HepG2 (cell line): ENCODE measurements at regions not wholly inside any gene's neighbourhood (a gene's known extent, or its start where the extent isn't known, plus 50 kb on each side); places are given as distances from the start of the nearest gene placed in this dataset.

Experiments used
- DR1 ChIP-seq: sonication (generic); formaldehyde crosslinking; IDR thresholded peaks from 2 replicates; pipeline ENCODE4 v1.8.0; 2021; ENCODE audit warnings: mild to moderate bottlenecking, missing genetic modification reagents, inconsistent platforms
- EEA1 ChIP-seq: sonication (generic); formaldehyde crosslinking; IDR thresholded peaks from 2 replicates; pipeline ENCODE4 v1.5.1; 2020; ENCODE audit warnings: mild to moderate bottlenecking, missing genetic modification reagents, borderline replicate concordance
- FOXP4 ChIP-seq: sonication (generic); formaldehyde crosslinking; IDR thresholded peaks from 2 replicates; pipeline ENCODE4 v1.4.0; 2020; ENCODE audit warnings: missing genetic modification reagents
- JARID2 ChIP-seq: sonication (generic); formaldehyde crosslinking; IDR thresholded peaks from 2 replicates; pipeline ENCODE4 v1.8.1; 2023; ENCODE audit warnings: missing genetic modification reagents, inconsistent platforms; ENCODE audit not compliant: insufficient replicate concordance
- KLF9 ChIP-seq: IDR thresholded peaks from 2 replicates; pipeline ENCODE4 v1.6.1; 2016; ENCODE audit warnings: low read depth
- MED13 ChIP-seq: sonication (generic); formaldehyde crosslinking; IDR thresholded peaks from 2 replicates; pipeline ENCODE4 v1.5.0; 2020; ENCODE audit warnings: missing genetic modification reagents
- MIER3 ChIP-seq: IDR thresholded peaks from 2 replicates; pipeline ENCODE4 v1.6.1; 2016; ENCODE audit warnings: missing compliant biosample characterization, borderline replicate concordance
- NFE2 ChIP-seq: sonication (generic); formaldehyde crosslinking; IDR thresholded peaks from 2 replicates; pipeline ENCODE4 v1.4.0; 2020; ENCODE audit warnings: missing genetic modification reagents
- PHF21A ChIP-seq: sonication (generic); formaldehyde crosslinking; IDR thresholded peaks from 2 replicates; pipeline ENCODE4 v1.5.0; 2020; ENCODE audit warnings: mild to moderate bottlenecking, missing genetic modification reagents
- RCOR2 ChIP-seq: IDR thresholded peaks from 2 replicates; pipeline ENCODE4 v1.6.1; 2016; ENCODE audit warnings: missing biosample characterization, missing genetic modification reagents
- TAF1 ChIP-seq: sonication (generic); formaldehyde crosslinking; IDR thresholded peaks from 2 replicates; pipeline ENCODE4 v1.4.0; 2020; ENCODE audit warnings: missing genetic modification reagents
- TARDBP ChIP-seq: sonication (generic); formaldehyde crosslinking; IDR thresholded peaks from 2 replicates; pipeline ENCODE4 v1.8.0; 2022; ENCODE audit warnings: mild to moderate bottlenecking, missing genetic modification reagents
- ZFP36L2 ChIP-seq: sonication (generic); formaldehyde crosslinking; IDR thresholded peaks from 2 replicates; pipeline ENCODE4 v1.4.0; 2020; ENCODE audit warnings: missing genetic modification reagents
- ZNF260 ChIP-seq: sonication (generic); formaldehyde crosslinking; IDR thresholded peaks from 2 replicates; pipeline ENCODE4 v1.4.0; 2020; ENCODE audit warnings: missing genetic modification reagents, low read depth, mild to moderate bottlenecking, borderline replicate concordance
- ZNF605 ChIP-seq: sonication (generic); formaldehyde crosslinking; IDR thresholded peaks from 2 replicates; pipeline ENCODE4 v1.8.0; 2022; ENCODE audit warnings: mild to moderate bottlenecking, missing genetic modification reagents
- ZNF747 ChIP-seq: sonication (generic); formaldehyde crosslinking; IDR thresholded peaks from 2 replicates; pipeline ENCODE4 v1.8.1; 2023; ENCODE audit warnings: missing genetic modification reagents, mild to moderate bottlenecking, borderline replicate concordance
- TF ChIP-seq, protein P1 (sequence below): sonication (generic); formaldehyde crosslinking; IDR thresholded peaks from 2 replicates; pipeline ENCODE4 v1.8.0; 2022; ENCODE audit warnings: mild to moderate bottlenecking, missing genetic modification reagents, moderate library complexity
- TF ChIP-seq, protein P2 (sequence below): sonication (generic); formaldehyde crosslinking; conservative IDR thresholded peaks from 2 replicates; pipeline ENCODE4 v1.4.0; 2020; ENCODE audit warnings: mild to moderate bottlenecking, missing genetic modification reagents, moderate library complexity
- TF ChIP-seq, protein P3 (sequence below): sonication (generic); formaldehyde crosslinking; conservative IDR thresholded peaks from 2 replicates; pipeline ENCODE4 v1.8.0; 2022; ENCODE audit warnings: missing genetic modification reagents
- TF ChIP-seq, protein P4 (sequence below): sonication (generic); formaldehyde crosslinking; IDR thresholded peaks from 2 replicates; pipeline ENCODE4 v1.9.0; 2021; ENCODE audit warnings: missing genetic modification reagents, mild to moderate bottlenecking, borderline replicate concordance

- no peak for TF ChIP-seq DR1 (CRISPR knock-in tag)
- no peak for TF ChIP-seq ZNF260 (CRISPR knock-in tag)
- TF ChIP-seq, protein P1, sequence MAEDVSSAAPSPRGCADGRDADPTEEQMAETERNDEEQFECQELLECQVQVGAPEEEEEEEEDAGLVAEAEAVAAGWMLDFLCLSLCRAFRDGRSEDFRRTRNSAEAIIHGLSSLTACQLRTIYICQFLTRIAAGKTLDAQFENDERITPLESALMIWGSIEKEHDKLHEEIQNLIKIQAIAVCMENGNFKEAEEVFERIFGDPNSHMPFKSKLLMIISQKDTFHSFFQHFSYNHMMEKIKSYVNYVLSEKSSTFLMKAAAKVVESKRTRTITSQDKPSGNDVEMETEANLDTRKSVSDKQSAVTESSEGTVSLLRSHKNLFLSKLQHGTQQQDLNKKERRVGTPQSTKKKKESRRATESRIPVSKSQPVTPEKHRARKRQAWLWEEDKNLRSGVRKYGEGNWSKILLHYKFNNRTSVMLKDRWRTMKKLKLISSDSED = no peak
- no peak for TF ChIP-seq MIER3
- TF ChIP-seq ZNF747 (CRISPR knock-in tag) = no peak
- peak; percentile 54; the same call in 1 of the 2 replicates for TF ChIP-seq PHF21A (CRISPR knock-in tag)
- peak; percentile 80 for TF ChIP-seq TARDBP (CRISPR knock-in tag)
- TF ChIP-seq, protein P2, sequence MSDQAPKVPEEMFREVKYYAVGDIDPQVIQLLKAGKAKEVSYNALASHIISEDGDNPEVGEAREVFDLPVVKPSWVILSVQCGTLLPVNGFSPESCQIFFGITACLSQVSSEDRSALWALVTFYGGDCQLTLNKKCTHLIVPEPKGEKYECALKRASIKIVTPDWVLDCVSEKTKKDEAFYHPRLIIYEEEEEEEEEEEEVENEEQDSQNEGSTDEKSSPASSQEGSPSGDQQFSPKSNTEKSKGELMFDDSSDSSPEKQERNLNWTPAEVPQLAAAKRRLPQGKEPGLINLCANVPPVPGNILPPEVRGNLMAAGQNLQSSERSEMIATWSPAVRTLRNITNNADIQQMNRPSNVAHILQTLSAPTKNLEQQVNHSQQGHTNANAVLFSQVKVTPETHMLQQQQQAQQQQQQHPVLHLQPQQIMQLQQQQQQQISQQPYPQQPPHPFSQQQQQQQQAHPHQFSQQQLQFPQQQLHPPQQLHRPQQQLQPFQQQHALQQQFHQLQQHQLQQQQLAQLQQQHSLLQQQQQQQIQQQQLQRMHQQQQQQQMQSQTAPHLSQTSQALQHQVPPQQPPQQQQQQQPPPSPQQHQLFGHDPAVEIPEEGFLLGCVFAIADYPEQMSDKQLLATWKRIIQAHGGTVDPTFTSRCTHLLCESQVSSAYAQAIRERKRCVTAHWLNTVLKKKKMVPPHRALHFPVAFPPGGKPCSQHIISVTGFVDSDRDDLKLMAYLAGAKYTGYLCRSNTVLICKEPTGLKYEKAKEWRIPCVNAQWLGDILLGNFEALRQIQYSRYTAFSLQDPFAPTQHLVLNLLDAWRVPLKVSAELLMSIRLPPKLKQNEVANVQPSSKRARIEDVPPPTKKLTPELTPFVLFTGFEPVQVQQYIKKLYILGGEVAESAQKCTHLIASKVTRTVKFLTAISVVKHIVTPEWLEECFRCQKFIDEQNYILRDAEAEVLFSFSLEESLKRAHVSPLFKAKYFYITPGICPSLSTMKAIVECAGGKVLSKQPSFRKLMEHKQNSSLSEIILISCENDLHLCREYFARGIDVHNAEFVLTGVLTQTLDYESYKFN = peak; percentile 96
- TF ChIP-seq, protein P3, sequence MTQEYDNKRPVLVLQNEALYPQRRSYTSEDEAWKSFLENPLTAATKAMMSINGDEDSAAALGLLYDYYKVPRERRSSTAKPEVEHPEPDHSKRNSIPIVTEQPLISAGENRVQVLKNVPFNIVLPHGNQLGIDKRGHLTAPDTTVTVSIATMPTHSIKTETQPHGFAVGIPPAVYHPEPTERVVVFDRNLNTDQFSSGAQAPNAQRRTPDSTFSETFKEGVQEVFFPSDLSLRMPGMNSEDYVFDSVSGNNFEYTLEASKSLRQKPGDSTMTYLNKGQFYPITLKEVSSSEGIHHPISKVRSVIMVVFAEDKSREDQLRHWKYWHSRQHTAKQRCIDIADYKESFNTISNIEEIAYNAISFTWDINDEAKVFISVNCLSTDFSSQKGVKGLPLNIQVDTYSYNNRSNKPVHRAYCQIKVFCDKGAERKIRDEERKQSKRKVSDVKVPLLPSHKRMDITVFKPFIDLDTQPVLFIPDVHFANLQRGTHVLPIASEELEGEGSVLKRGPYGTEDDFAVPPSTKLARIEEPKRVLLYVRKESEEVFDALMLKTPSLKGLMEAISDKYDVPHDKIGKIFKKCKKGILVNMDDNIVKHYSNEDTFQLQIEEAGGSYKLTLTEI (CRISPR knock-in tag) = no peak
- TF ChIP-seq, protein P4, sequence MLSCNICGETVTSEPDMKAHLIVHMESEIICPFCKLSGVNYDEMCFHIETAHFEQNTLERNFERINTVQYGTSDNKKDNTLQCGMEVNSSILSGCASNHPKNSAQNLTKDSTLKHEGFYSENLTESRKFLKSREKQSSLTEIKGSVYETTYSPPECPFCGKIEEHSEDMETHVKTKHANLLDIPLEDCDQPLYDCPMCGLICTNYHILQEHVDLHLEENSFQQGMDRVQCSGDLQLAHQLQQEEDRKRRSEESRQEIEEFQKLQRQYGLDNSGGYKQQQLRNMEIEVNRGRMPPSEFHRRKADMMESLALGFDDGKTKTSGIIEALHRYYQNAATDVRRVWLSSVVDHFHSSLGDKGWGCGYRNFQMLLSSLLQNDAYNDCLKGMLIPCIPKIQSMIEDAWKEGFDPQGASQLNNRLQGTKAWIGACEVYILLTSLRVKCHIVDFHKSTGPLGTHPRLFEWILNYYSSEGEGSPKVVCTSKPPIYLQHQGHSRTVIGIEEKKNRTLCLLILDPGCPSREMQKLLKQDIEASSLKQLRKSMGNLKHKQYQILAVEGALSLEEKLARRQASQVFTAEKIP = no peak
- no peak for TF ChIP-seq NFE2 (CRISPR knock-in tag)
- no peak for TF ChIP-seq JARID2 (CRISPR knock-in tag)
- TF ChIP-seq KLF9 = 0 out of 2 replicates have a peak, but pooled peaks have one; percentile 59
- no peak for TF ChIP-seq TAF1
- no peak for TF ChIP-seq EEA1 (CRISPR knock-in tag)
- peak; percentile 96 for TF ChIP-seq RCOR2 (CRISPR knock-in tag)
- no peak for TF ChIP-seq ZFP36L2 (CRISPR knock-in tag)
- peak; percentile 84 for TF ChIP-seq FOXP4 (CRISPR knock-in tag)
- peak; percentile 72; the same call in 1 of the 2 replicates for TF ChIP-seq ZNF605 (CRISPR knock-in tag)
- no peak for TF ChIP-seq MED13 (CRISPR knock-in tag)
These were observed 55.4 kb upstream of the LPGAT1 start (continued) for GRCh38 chr1:211885747-211886522.
